ENCODE measurements at regions not wholly inside any gene's neighbourhood (a gene's known extent, or its start where the extent isn't known, plus 50 kb on each side); places are given as distances from the start of the nearest gene placed in this dataset.

DNA sequence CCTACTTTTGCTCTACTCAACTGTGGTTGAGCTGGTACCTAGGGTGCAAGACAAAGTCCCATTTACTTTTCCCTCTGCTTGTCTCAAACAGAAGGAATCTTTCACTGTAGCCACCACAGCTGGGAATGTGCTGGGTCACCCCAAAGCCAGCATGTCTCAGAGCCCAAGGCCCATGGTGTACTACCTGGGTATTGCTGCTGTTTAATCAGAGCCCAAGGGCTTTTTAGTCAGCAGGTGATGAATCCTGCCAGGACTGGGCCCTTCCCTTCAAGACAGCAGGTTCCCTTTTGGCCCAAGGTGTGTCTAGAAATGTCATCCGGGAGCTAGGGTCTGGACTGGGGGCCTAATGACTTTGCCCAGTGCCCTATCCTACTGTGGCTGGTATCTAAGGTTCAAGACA is 249.8 kb downstream of the HDGFL1 start:
- no peak for DNase-seq

DNA sequence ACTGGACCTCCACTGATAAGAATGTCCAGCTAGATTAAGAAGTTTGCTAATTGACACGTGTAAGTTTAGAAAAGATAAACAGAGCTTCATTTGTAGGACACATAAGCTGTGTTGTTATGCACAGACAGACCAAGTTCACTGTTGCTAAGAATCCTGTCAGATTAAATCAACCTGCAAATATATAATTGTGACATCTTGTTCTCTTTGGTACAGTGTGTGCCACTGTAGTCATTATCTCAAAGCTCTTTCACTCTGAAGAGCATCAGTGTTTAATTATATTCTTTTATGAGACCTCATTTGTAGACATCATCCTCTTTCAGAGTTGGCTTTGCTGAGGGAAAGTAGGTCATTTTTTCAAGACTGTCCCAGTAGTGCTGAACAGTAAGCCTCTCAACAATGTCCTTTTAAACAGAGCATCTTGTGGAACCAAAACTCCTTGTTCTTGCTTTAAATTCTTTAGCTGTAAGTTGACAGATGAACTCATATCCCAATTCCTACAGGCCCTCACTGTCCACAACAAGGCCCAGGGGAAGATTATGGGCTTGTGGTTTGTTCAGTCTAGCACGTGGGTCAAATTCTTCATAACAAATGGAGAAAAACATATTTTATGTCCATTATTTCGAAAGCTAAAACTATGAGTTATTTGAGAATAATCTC is 252.4 kb downstream of the HDGFL1 start:
- peak; percentile 88 for DNase-seq

DNA sequence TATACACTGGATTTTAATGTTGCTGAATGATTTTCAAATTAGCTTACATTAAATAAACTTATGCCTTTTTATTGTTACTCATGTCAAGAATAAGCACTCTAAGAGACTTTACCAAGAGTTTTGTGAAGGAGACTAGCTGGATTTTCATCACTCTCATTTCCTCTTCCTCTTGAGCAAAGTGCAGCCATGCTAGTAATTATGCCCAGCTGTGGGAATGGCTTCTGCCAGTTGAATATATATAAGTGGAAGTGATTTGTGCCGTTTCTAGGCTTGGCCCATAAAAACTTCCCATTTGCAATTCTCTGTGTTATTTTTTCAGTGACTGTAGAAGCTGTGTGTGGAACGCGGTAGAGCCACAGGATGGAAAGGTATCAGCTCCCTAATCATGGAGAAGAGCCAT is 255.8 kb downstream of the HDGFL1 start:
- no peak for DNase-seq

DNA sequence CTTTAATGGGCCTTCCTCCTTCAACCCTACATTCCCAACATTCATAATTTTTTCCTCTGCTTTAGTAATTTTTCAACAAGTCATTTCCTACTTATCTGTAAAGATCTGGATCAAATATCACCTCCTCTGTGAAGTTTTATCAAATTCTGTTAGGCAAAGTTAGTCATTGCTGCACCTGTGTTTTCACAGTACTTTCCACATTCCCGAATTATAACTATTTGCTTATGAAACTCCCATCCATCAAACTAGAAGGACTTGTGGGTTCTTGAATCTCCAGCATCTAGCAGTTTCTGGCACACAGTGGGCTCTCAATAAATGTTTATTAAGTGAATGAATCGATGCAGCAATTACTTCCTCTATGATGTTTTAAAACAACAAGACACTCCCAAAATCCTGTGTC is 257.6 kb downstream of the HDGFL1 start:
- DNase-seq: peak; percentile 4

DNA sequence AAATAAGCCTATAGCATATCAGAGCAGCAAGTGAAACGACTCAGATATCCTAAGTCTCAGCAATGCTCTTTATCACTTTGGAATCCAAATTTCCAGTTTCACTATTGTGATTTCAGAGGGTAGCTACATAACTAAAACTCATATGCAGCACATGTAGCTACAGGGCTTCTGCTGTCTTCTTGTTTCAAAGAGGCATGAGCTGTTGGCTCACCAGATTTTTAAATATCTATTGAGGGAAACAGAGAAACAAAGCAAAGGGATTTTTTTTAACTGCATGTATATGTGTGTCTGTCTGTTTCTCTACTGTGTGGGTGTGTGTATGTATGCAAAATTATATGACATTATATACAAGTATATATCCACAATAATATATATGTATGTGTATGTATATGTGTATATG is 258.4 kb downstream of the HDGFL1 start:
- DNase-seq: peak; percentile 43

DNA sequence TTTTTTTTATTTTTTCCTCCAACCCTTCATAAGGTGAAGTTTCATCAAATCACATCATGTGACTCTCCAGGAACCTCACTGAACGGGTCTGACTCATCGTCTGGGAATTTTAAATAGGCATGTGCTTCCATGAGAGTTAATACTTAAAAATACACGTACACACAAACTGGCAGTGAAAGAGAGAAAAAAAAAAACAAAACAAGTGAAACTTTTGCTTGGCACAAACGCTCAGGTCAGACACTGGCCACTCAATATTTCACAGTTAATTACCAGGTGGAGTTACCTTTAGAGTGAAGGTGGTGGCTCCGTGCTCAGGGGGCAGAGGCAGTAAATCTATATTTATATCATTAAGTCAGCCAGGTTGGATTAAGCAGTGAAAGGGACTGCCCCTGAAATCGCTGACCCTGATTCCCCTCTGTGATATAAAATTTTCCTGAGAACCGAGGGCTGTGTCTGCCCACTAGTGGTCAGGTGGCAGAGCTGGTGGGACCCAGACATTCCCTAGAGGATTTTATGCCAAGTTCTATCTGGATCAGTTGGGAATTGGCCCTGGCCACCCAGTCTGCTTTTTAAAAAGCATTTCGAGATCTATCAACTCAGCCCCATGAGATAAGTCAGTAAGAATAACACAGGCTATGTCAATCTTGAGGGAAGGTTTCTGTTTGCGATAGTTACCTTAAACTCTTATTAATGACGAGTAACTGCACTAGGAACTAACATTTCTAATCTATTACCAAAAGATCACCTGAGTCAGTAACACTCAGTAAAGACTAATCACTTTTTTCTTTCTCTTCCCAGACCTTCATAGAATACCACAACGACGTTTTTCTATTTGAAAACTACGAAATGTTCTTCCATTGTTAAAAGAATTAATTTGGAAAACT is 259.1 kb downstream of the HDGFL1 start:
- peak; percentile 99 for DNase-seq

DNA sequence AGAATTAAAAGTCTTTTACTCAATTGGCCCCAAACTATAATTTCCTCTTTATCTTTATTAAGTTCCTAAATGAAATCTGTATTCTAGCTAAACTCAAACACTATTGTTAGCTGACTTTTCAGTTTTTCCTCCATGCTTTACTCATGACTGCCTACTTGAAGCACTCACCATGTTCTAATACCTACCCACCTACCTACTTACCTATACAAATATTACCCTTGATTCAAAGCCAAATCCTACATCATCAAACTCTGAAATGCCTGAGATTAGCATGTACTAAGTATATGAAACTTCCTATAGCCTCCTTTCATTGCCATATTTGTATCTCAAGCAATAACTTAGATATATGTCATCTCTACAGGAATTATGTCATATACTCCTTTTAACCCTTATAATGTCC is 259.7 kb downstream of the HDGFL1 start:
- DNase-seq: no peak

DNA sequence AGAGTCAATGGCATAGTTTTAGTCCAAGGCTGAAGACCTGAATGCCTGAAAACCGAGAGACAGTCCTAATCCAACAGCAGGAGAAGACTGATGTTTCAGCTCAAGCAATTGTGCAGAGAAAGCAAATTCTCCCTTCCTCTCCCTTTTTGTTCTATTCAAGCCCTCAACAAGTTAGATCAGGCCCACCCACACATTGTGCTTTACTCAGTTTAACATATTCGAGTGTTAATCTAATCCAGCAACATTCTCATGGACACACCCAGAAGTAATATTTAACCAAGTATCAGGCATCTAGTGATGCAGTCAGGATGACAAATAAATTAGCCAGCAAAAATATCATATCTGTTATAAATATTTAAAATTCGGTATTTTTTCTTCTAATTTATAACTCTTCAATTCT is 261.1 kb downstream of the HDGFL1 start:
- DNase-seq: no peak

DNA sequence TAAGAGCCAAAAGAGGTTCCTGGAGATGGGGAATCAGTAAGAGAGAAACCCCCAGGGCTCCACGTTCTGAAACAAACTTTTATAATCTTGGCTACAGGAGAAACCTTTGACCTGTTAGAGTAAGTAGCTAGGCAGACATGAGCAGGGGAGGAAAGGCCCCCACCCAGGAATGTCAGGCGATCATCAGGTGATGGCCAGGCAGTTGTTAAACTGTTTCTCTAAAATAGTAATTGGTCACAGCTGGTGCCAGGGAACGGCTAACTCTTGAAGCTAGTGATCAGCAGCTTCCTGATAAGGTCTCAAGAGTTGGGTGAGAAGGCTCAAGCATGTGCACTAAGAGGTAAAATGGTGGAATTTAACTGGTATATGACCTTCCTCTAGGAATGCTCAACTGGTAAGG is 263.8 kb downstream of the HDGFL1 start:
- DNase-seq: no peak

DNA sequence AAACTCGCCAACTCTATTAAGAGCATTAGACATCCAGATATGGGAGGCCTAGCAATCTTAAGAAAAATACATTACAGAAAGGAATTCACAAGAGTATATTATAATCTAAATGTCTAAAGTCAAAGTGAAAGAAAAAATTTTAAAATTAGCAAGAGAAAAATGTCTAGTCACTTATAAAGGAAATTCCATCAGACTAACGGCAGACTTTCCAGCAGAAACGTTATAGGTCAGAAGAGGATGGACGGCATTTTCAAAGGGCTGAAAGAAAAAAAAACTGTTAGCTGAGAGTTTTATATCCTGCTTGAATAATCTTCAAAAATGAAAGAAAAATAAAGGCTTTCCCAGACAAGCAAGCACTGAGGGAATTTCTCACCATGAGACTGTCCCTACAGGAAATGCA is 269.0 kb downstream of the HDGFL1 start:
- no peak for DNase-seq

DNA sequence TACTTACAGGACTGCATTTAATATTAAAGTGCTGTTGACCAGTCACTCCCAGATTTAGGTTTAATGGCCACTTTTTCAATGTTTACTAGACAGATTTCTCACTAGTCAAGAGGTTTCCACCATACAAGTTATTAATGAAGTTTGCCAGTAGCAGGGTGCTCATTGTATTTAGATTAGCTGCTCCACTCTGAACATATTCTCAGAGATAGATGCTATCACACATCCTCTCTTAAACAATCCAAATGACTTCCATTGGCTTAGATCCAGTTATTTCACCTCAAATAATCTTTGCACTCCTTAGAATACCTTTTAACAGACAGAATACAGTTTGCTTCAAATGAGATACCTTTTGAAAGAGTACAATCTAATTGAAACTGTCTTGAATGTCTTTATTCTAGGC is 276.1 kb downstream of the HDGFL1 start:
- no peak for DNase-seq

DNA sequence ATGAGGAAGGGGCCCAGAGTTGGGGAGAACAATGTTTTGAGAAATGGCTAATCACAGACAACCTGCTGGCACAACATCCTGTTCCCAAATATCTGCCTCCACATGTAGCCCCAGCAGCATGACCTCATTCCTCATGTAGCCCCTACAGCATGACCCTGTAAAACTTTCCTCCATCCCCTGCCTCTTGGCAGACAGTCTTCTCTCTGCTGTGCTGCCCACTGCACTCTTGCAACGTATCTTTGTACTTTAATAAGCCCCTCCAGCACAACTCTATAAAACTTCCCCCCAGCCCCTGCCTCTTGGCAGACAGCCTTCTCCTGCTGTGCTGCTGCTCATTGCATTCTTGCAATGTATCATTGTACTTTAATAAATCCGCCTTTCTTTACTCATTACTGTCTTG is 278.8 kb downstream of the HDGFL1 start:
- peak; percentile 7 for DNase-seq

DNA sequence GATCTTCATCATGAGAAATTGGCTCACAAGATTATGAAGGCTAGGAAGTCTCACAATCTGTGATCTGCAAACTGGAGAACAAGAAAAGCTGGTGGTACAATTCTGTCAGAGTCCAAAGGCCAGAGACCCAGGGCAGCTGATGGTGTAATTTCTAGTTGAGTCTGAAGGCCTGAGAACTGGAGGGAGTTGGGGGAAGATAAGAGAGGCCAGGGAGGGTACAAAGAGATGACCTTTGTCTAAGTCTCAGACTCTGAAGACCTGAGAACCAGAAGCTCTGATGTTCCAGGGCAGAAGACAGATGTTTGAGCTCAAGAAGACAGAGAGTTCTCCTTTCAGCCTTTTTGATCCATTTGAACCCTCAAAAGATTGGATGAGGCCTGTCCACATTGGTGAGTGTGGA is 280.6 kb downstream of the HDGFL1 start:
- no peak for DNase-seq

DNA sequence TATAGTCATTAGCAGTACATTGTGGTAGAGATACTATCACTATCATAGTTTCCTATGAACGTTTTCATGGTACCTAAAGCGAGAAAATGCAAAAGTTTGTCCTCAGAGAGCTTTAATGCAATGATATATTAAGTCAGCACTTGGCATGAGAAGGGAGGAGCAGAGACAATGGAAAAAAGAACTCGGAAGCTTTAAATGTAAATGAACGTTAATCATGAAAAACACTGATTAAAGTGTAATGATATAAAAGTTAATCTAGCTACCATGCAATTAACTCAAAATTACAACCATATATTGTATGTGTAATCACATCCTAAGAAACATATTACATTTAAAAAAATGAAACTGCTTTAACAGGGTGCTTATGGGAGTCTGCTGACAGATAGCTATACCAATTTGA is 282.7 kb downstream of the HDGFL1 start:
- DNase-seq: no peak

DNA sequence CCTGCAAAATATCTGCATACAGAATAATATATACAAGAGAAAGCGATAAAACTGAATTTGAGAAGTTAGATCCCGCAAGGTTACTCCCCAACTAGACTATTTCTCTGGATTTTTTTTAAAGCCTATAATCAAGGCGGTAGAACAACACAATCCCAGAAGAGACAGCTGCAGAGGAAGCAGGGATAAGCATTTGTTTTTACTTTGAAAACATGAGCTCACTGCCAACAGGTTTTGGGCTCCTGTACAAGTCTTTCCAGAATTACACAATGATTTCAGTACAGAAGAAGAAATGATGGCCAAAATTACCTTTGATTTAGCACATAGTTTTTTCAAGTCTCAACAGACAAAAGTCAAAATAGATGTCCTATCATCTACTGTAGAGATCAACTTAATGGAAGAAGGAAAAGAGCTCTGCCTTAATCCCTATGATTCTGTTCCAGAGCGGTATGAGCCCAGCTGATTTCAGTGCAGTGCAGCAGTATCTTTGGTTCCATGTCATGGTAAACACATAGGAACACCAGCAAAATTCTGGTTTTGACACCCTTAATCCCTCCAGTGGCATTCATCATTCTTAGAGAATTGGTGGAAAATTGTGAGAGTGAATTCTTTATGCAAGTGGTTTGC is 304.3 kb downstream of the HDGFL1 start:
- no peak for DNase-seq

DNA sequence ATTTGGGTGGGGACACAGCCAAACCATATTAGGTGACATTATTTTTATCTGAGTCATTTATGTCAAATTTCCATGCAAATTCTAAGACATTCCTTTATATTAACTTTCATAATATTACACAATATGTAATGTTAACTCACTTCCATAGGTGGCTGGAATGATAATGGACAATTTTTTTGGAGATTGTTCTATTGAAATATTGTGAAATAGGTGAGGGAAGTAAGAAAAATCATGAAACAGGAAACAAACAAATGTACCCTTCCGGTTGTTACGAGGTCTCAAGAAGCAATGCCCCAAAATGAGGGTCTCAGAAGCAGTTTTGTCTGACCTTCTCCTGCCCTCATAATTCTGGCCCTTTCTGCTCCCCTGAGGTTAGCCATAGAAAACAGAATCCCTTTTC is 306.5 kb downstream of the HDGFL1 start:
- no peak for DNase-seq

DNA sequence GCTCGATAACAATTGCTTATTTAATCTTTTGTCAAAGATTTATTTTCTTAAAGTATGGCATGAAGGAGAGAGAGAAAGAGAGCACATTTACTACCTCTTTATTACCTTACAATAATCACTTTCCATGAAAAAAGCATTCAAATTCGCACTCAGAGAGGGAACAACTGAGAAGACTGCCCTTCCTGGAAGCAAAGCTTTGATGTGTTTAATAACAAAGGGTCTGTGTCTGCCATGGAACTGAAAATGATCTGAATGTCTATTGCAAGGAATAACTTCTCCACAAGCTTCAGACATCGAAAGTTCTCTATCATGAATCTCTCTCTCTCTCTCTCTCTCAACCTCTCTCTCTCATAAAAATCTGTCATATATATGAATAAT is 308.9 kb downstream of the HDGFL1 start:
- DNase-seq: no peak

DNA sequence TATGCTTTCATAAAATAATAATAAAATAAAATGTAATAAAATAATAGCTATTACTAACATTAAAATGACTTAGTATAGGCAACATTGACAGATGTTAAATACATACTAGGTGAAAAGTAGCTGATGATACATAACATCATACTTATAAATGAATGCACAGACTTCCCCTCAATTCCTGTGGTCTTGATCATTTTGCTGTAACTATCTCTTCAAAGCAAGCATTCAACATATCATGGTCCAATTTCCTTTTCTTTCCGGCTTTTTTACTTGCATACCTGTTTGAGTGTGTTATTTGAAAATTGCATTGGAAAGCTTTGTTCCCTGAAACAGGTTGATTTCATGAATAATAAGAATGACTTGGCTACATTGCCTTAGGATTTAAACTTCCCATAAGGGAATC is 309.3 kb downstream of the HDGFL1 start:
- peak; percentile 24 for DNase-seq

DNA sequence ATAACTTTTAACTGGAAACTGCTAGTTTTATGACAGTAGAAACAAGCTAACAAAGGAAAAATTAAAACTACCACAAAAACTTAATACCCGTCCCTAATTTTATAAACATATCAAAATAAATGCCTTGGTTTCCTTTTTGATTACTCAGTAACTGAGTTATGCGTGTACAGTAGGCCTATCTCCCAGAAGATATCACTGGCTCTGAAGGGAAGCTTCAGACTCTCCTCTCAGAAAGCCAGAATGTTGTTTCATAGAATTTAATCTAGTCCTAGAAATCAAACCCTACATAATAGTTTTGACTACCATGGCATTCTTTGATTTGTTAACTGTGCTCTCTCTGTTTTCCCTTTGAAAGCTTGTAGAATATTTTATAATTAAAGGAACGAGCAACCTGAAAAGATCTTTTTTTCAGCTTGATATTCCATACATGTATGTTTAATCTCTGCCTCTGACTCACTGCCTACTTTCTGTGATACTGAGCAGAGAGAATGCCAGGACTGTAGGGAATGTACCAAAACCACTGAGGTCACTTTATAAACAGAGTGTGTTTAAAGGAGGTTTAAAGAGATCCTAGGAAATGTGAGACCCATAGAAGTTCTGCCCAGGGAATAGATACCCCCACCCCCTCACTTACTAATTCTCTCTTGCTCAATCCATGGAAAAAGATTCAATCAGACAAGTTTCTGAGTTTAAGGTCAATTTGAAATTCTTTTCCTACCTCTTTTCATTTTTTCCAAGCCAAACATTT is 311.5 kb downstream of the HDGFL1 start:
- DNase-seq: peak; percentile 98

DNA sequence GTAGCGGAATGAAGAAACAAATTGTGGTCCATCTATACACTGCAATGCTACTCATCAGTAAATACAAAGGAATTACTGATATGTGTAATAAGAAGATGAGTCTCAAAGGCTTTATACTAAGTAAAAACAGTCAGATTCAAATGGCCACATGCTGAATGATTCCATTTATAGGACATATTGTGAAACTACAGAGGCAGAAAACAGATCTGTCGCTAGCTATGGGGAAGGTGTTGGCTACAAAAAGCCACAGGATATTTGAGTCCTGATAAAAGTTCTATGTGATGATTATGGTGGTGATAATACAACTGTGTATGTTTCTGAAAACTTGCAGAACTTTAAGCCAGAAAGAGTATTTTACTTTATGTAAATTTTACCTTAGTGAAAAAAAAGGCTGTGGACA is 313.2 kb downstream of the HDGFL1 start:
- no peak for DNase-seq

DNA sequence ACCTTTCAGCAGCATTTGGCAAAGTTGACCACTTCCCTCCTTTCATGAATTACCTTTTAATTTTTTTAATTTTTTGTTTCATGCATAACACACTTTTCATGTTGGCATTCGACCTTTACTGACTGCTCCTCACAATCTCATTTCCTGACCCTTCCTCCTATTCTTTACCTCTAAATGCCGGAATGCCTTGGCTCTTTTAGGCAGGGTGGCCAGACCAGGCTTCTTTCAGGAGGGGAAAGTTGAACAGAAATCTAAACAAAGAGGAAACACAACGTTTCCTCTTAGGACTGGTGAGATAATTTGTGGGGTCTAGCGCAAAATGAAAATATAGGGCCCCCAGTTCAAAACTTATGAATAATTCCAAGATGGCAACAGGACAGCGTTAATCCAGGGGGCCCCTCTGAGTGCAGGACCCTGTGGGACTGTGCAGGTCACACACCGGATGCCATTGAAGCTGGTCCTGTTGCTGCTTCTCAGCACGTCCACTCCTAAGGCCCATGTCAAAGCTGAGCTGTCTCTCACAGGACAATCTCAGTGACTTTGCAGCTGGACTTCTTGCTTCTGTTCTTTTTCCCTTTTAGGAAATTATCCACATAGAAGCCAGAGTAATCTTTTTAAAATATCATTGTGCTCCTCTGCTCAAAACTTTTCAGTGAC is 313.8 kb downstream of the HDGFL1 start:
- no peak for DNase-seq

DNA sequence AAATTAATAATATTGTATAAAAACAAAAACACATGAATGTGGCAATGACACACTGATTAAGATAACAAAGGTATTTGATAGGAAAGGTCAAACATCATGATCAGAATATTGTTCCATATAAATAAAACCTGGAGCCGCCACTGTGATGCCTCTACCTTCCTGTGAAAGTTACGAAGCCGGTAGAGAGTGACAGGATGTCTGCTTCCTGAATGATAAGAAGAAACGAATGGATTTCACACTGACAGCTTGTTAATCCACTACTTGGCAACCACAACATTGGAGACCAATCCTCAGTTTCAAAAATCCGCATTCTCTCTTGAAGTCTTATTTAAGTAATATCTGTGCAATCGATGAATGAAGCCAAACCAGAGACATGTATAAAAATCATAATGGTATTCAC is 315.1 kb downstream of the HDGFL1 start:
- DNase-seq: no peak
